Kidney (tissue), 13 donors: ENCODE measurements at regions not wholly inside any gene's neighbourhood (a gene's known extent, or its start where the extent isn't known, plus 50 kb on each side); places are given as distances from the start of the nearest gene placed in this dataset.

Experiments used
- DNase-seq, 5 donors: peaks; one replicate each; pipeline ENCODE4 v3.0.0-alpha.2; 2013 to 2020
- FAIRE-seq: peaks from 2 replicates; lab custom pipeline; 2012; peaks lifted over from hg19 to GRCh38; lab: Jason Lieb, UNC
- H3K27ac ChIP-seq, 2 donors: one replicate each; pipeline ENCODE4 v1.7.0; 2013; ENCODE audit warnings: low read depth in 2 of 2, low read length in 2 of 2, inconsistent platforms in 1 of 2
- H3K27me3 ChIP-seq: one replicate; pipeline ENCODE4 v1.7.1; 2013; ENCODE audit warnings: low read length, inconsistent platforms; ENCODE audit not compliant: control insufficient read depth, insufficient read depth
- H3K36me3 ChIP-seq, 3 donors: one replicate each; pipeline versions ENCODE4 v1.7.0 to v1.7.1; 2013; ENCODE audit warnings: low read length in 3 of 3, control low read depth in 1 of 3, inconsistent platforms in 1 of 3; ENCODE audit not compliant: insufficient read depth in 3 of 3, control insufficient read depth in 2 of 3
- H3K4me1 ChIP-seq, 3 donors: one replicate each; pipeline versions ENCODE4 v1.7.0 to v1.7.1; 2013; ENCODE audit warnings: low read length in 3 of 3, inconsistent platforms in 1 of 3, low read depth in 1 of 3; ENCODE audit not compliant: control insufficient read depth in 2 of 3, insufficient read depth in 2 of 3
- H3K4me3 ChIP-seq, 3 donors: one replicate each; pipeline versions ENCODE4 v1.7.0 to v1.8.1; 2013; ENCODE audit warnings: low read length in 3 of 3, control low read depth in 1 of 3, inconsistent platforms in 1 of 3
- H3K9ac ChIP-seq, 3 donors: one replicate each; pipeline versions ENCODE4 v1.7.0 to v1.7.1; 2013; ENCODE audit warnings: low read length in 3 of 3, control low read depth in 1 of 3, inconsistent platforms in 1 of 3
- H3K9me3 ChIP-seq, 3 donors: one replicate each; pipeline versions ENCODE4 v1.7.0 to v1.7.1; 2013; ENCODE audit warnings: low read length in 3 of 3, control low read depth in 1 of 3, inconsistent platforms in 1 of 3; ENCODE audit not compliant: control insufficient read depth in 2 of 3, insufficient read depth in 1 of 3
- CTCF ChIP-seq: IDR thresholded peaks from 3 replicates; pipeline ENCODE4 v1.5.1; 2012; ENCODE audit warnings: mild to moderate bottlenecking, moderate library complexity, borderline replicate concordance; ENCODE audit not compliant: insufficient read depth; ENCODE audit errors: extremely low read depth
- intact Hi-C: fragments of 100-400 bp; cut with DNase I; formaldehyde crosslinking; loops from one replicate; pipeline ENCODE4 v1.11.1; 2022
- donor health status: control.
- donor health status: control.
- donor health status: control.
- donor health status: control.
- donor health status: control.
- donor health status: DM: yes; HTN: yes; CAD: no.
- donor health status: Normal renal cell carcinoma (clear cell type).

- Histone ChIP-seq H3K27me3 (peaks cover 5% of the 10 kb centered on the region), H3K9me3 (no peaks in the 10 kb centered on the region), H3K27ac (no peak overlapping the region), H3K9ac (no peak overlapping the region), H3K4me3 (no peak overlapping the region), H3K36me3 (no peaks in the 10 kb centered on the region), H3K4me1 (peaks cover 0 to 2% (median 0%) of the 10 kb centered on the region in 3 donors)
- intact Hi-C loops, result no loop called here
- DNase-seq, result no peak
- no peak for TF ChIP-seq CTCF
- no peak for FAIRE-seq
These were observed 55.5 kb upstream of the DLX4 start for GRCh38 chr17:49913226-49914095.

- H3K4me3 ChIP-seq, result no peak overlapping the region
- intact Hi-C loops, result no loop called here
- peaks cover 0 to 2% (median 0%) of the 10 kb centered on the region in 3 donors for H3K4me1 ChIP-seq
- no peak overlapping the region for H3K9ac ChIP-seq
- H3K9me3 ChIP-seq, result no peaks in the 10 kb centered on the region
- no peak for TF ChIP-seq CTCF
- peaks cover 5% of the 10 kb centered on the region for H3K27me3 ChIP-seq
- no peaks in the 10 kb centered on the region for H3K36me3 ChIP-seq
- no peak for DNase-seq
- FAIRE-seq, result no peak
- no peak overlapping the region for H3K27ac ChIP-seq
These were observed 54.9 kb upstream of the DLX4 start for GRCh38 chr17:49914096-49914490.

GRCh38 chr17:49914664-49915063 lies 54.3 kb upstream of the DLX4 start:
- intact Hi-C loops, result no loop called here
- no peak overlapping the region for H3K27ac ChIP-seq
- no peaks in the 10 kb centered on the region for H3K9me3 ChIP-seq
- H3K4me1 ChIP-seq, result peaks cover 0 to 2% (median 0%) of the 10 kb centered on the region in 3 donors
- no peak overlapping the region for H3K9ac ChIP-seq
- TF ChIP-seq CTCF, result no peak
- H3K4me3 ChIP-seq, result no peak overlapping the region
- H3K36me3 ChIP-seq, result no peaks in the 10 kb centered on the region
- peaks cover 5% of the 10 kb centered on the region for H3K27me3 ChIP-seq
- DNase-seq, result no peak
- no peak for FAIRE-seq
